Stimulated activated CD8-positive, alpha-beta memory T cell treated with anti-CD3 and anti-CD28 coated beads, Interleukin-2, amount 100 ng/mL, for 1 hour (primary cell): ENCODE measurements at regions not wholly inside any gene's neighbourhood (a gene's known extent, or its start where the extent isn't known, plus 50 kb on each side); places are given as distances from the start of the nearest gene placed in this dataset.

Source experiments
- DNase-seq, 2 donors: peaks; one replicate each; pipeline ENCODE4 v3.0.0-alpha.2; 2020; ENCODE audit warnings: low read depth in 2 of 2

- DNase-seq: no peak
Observed at GRCh38 chr2:217120429-217120828, 260.6 kb upstream of the TNP1 start.

- DNase-seq: no peak
Observed at GRCh38 chr2:217118559-217119284, 258.9 kb upstream of the TNP1 start.

- no peak for DNase-seq
Observed at GRCh38 chr2:217117523-217117922, 257.7 kb upstream of the TNP1 start.

GRCh38 chr2:217116610-217117009, 256.7 kb upstream of the TNP1 start:
- DNase-seq: no peak

- no peak for DNase-seq
Observed at GRCh38 chr2:217114117-217114516, 254.3 kb upstream of the TNP1 start.

- DNase-seq: no peak
Observed at GRCh38 chr2:217113491-217113890, 253.6 kb upstream of the TNP1 start.

- no peak for DNase-seq
Observed at GRCh38 chr2:217110550-217110949, 250.7 kb upstream of the TNP1 start.

- no peak for DNase-seq
Observed at GRCh38 chr2:217108575-217109027, 248.7 kb upstream of the TNP1 start.

- no peak for DNase-seq
Observed at GRCh38 chr2:217108086-217108485, 248.2 kb upstream of the TNP1 start.

- no peak for DNase-seq
Observed at GRCh38 chr2:217107480-217107879, 247.6 kb upstream of the TNP1 start.

- no peak for DNase-seq
Observed at GRCh38 chr2:217106650-217107014, 246.8 kb upstream of the TNP1 start.

- no peak for DNase-seq
Observed at GRCh38 chr2:217105733-217106649, 246.1 kb upstream of the TNP1 start.

- no peak for DNase-seq
Observed at GRCh38 chr2:217103752-217104545, 244.1 kb upstream of the TNP1 start.

GRCh38 chr2:217102956-217103355, 243.1 kb upstream of the TNP1 start:
- DNase-seq: no peak

GRCh38 chr2:217101972-217102371, 242.1 kb upstream of the TNP1 start:
- no peak for DNase-seq

GRCh38 chr2:217099561-217099960, 239.7 kb upstream of the TNP1 start:
- no peak for DNase-seq

GRCh38 chr2:217098435-217098834, 238.6 kb upstream of the TNP1 start:
- DNase-seq: no peak

GRCh38 chr2:217097346-217097745, 237.5 kb upstream of the TNP1 start:
- no peak for DNase-seq

GRCh38 chr2:217096474-217097225, 236.8 kb upstream of the TNP1 start:
- DNase-seq: no peak

- DNase-seq: no peak
Observed at GRCh38 chr2:217095511-217096205, 235.8 kb upstream of the TNP1 start.
